GM21390 (cell line): ENCODE measurements at regions not wholly inside any gene's neighbourhood (a gene's known extent, or its start where the extent isn't known, plus 50 kb on each side); places are given as distances from the start of the nearest gene placed in this dataset.

Experiments
- ATAC-seq: cut with Tn5 transposase; IDR thresholded peaks from one replicate; pipeline ENCODE4 v1.9.1; 2021; ENCODE audit not compliant: unreplicated experiment

- ATAC-seq, result no peak
Measured at GRCh38 chr21:41037936-41038335, 130.0 kb upstream of the BACE2 start.

GRCh38 chr21:41043014-41043413 is 124.9 kb upstream of the BACE2 start:
- ATAC-seq, result no peak

- ATAC-seq, result no peak
Measured at GRCh38 chr21:41045534-41046268, 122.3 kb upstream of the BACE2 start.

- no peak for ATAC-seq
Measured at GRCh38 chr21:41048145-41048544, 119.8 kb upstream of the BACE2 start.

- no peak for ATAC-seq
Measured at GRCh38 chr21:41048623-41049022, 119.3 kb upstream of the BACE2 start.

GRCh38 chr21:41052820-41053555 is 115.0 kb upstream of the BACE2 start:
- ATAC-seq, result no peak

- no peak for ATAC-seq
Measured at GRCh38 chr21:41054018-41054578, 113.9 kb upstream of the BACE2 start.

- ATAC-seq, result no peak
Measured at GRCh38 chr21:41055266-41055665, 112.7 kb upstream of the BACE2 start.

GRCh38 chr21:41059871-41060270 is 108.1 kb upstream of the BACE2 start:
- no peak for ATAC-seq

GRCh38 chr21:41061701-41062100 is 106.3 kb upstream of the BACE2 start:
- no peak for ATAC-seq

GRCh38 chr21:41064334-41064791 is 103.6 kb upstream of the BACE2 start:
- ATAC-seq, result no peak

- ATAC-seq, result no peak
Measured at GRCh38 chr21:41064951-41065350, 103.0 kb upstream of the BACE2 start.

- no peak for ATAC-seq
Measured at GRCh38 chr21:41065539-41065938, 102.4 kb upstream of the BACE2 start.

GRCh38 chr21:41066086-41066938 is 101.6 kb upstream of the BACE2 start:
- ATAC-seq, result no peak

- no peak for ATAC-seq
Measured at GRCh38 chr21:41067709-41068108, 100.3 kb upstream of the BACE2 start.

- no peak for ATAC-seq
Measured at GRCh38 chr21:41068496-41068895, 99.5 kb upstream of the BACE2 start.

GRCh38 chr21:41068967-41069642 is 98.9 kb upstream of the BACE2 start:
- peak; percentile 57 for ATAC-seq

GRCh38 chr21:41070284-41070683 is 97.7 kb upstream of the BACE2 start:
- ATAC-seq, result no peak

GRCh38 chr21:41071258-41072171 is 96.4 kb upstream of the BACE2 start:
- ATAC-seq, result no peak

- no peak for ATAC-seq
Measured at GRCh38 chr21:41073558-41073957, 94.4 kb upstream of the BACE2 start.
